HG02870 (cell line): ENCODE measurements at regions not wholly inside any gene's neighbourhood (a gene's known extent, or its start where the extent isn't known, plus 50 kb on each side); places are given as distances from the start of the nearest gene placed in this dataset.

Experiments
- ATAC-seq: cut with Tn5 transposase; IDR thresholded peaks from one replicate; pipeline ENCODE4 v1.9.1; 2021; ENCODE audit warnings: mild to moderate bottlenecking, moderate library complexity; ENCODE audit not compliant: unreplicated experiment

- ATAC-seq = no peak
Observed at GRCh38 chr2:22990246-22990645, 394.7 kb upstream of the KLHL29 start.

GRCh38 chr2:22991844-22992243, 393.1 kb upstream of the KLHL29 start:
- no peak for ATAC-seq

- ATAC-seq = no peak
Observed at GRCh38 chr2:22992441-22992840, 392.5 kb upstream of the KLHL29 start.

- ATAC-seq = no peak
Observed at GRCh38 chr2:22993250-22993649, 391.7 kb upstream of the KLHL29 start.

GRCh38 chr2:22995576-22995975, 389.4 kb upstream of the KLHL29 start:
- no peak for ATAC-seq

GRCh38 chr2:22996911-22997310, 388.1 kb upstream of the KLHL29 start:
- no peak for ATAC-seq

GRCh38 chr2:22998359-22998758, 386.6 kb upstream of the KLHL29 start:
- no peak for ATAC-seq

GRCh38 chr2:22999951-23000350, 385.0 kb upstream of the KLHL29 start:
- ATAC-seq = no peak

GRCh38 chr2:23002234-23002633, 382.7 kb upstream of the KLHL29 start:
- ATAC-seq = no peak

GRCh38 chr2:23005469-23005868, 379.5 kb upstream of the KLHL29 start:
- no peak for ATAC-seq

- ATAC-seq = no peak
Observed at GRCh38 chr2:23007631-23008235, 377.2 kb upstream of the KLHL29 start.

GRCh38 chr2:23008440-23008839, 376.5 kb upstream of the KLHL29 start:
- ATAC-seq = no peak

GRCh38 chr2:23008951-23009350, 376.0 kb upstream of the KLHL29 start:
- ATAC-seq = no peak

GRCh38 chr2:23009545-23010149, 375.3 kb upstream of the KLHL29 start:
- no peak for ATAC-seq

GRCh38 chr2:23012499-23012898, 372.5 kb upstream of the KLHL29 start:
- ATAC-seq = no peak

GRCh38 chr2:23015651-23016200, 369.3 kb upstream of the KLHL29 start:
- no peak for ATAC-seq

GRCh38 chr2:23019476-23019875, 365.5 kb upstream of the KLHL29 start:
- ATAC-seq = no peak

GRCh38 chr2:23020659-23021058, 364.3 kb upstream of the KLHL29 start:
- no peak for ATAC-seq

GRCh38 chr2:23021311-23022120, 363.5 kb upstream of the KLHL29 start:
- no peak for ATAC-seq

GRCh38 chr2:23023722-23024121, 361.3 kb upstream of the KLHL29 start:
- no peak for ATAC-seq

GRCh38 chr2:23026671-23027070, 358.3 kb upstream of the KLHL29 start:
- ATAC-seq = no peak

- ATAC-seq = no peak
Observed at GRCh38 chr2:23027396-23027795, 357.6 kb upstream of the KLHL29 start.
